GM12872 (cell line): ENCODE measurements at regions not wholly inside any gene's neighbourhood (a gene's known extent, or its start where the extent isn't known, plus 50 kb on each side); places are given as distances from the start of the nearest gene placed in this dataset.

Experiments
- CTCF ChIP-seq: IDR thresholded peaks from 3 replicates; pipeline ENCODE4 v1.5.1; 2011; ENCODE audit warnings: low read depth, mild to moderate bottlenecking, low read length, moderate library complexity; ENCODE audit not compliant: insufficient read depth

DNA sequence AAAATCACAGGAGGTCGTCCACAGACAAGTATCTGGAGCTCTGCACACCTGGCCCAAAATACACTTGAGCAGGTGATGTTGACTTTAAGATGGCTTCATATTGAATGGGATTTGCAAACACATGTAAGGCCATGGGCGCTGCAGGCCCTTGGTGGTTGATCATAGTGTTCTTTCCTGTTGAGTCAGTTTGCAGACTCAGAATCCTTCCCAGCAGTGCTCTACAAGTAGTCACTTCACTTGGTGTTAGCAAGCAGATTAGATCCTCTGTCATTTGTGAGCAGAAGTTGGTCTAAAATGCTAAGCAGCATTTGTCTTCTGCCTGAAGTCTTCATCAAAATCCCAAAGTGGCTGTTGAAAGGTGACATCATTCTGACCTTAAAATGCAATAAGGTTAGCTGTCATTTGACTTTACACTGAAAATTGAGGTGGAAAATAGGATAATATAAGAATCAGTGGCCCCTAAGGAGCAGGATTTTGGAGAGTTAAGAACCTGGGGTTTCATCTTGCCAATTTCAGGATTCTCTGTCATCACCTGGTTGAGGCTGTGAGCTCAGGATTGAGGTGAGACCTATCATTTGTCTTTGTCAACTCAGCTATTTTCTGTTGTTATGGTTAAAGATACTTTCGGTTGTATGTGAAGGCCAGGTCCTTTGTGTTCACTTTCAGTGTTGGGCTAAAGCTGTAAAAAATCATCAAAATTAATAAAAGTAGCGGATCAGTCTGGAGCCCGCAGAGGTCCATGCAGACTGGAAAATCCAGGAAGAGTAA, 114.5 kb downstream of the LRRC70 start:
- no peak for TF ChIP-seq CTCF

DNA sequence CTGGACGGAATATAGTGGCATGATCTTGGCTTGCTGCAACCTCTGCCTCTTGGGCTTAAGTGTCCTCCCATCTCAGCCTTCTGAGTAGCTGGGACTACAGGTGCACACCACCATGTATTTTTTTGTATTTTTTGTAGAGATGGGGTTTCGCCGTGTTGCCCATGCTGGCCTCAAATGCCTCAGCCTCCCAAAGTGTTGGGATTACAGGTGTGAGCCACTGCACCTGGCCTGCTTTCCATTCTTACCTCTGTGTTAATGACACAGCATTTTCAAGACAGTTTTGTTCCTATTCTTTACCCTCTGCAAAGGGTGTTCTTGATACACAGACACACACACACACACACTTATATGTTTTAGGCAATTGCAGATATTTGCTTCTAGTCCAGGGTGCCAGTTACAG, 113.3 kb downstream of the LRRC70 start:
- no peak for TF ChIP-seq CTCF

GRCh38 chr5:62690421-62690820, 111.8 kb downstream of the LRRC70 start:
- no peak for TF ChIP-seq CTCF

DNA sequence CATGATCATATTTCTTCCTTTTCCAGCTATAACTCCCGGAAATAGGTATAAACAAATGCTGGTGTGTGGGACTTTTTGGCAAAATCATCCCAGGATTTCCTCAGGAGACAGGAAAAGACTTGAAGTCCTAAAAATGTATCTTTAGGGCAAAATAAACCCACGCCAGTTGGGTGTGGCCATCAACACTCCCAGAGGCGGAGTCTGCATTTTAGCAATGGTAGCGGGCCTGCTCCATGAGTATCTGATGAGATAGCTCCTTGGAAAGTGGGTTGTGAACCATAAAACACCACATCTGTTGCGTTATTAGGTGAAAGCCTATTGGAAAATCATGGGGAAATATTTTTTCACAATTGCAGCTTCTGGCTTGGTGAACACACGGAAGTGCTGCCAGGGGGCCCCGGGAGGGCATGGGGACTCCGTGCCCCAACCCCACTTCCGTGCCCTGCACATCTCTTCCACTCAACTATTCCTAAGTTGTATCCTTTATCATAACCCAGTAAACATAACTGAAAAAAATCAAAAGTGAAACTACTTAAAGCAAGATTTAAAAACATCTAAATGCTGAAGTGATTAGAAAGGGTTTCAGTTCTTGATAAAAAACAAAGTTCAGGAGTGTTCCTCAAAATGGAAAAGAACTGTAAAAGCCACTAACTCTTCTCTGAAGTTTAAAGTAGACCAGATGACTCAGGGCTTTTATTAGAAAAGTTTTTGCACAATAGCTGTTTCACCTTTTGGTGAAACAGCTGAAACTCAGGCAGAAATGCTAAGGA, 111.2 kb downstream of the LRRC70 start:
- no peak for TF ChIP-seq CTCF

- no peak for TF ChIP-seq CTCF
Observed at GRCh38 chr5:62686692-62687091, 108.1 kb downstream of the LRRC70 start.

GRCh38 chr5:62685221-62685620, 106.6 kb downstream of the LRRC70 start:
- TF ChIP-seq CTCF, result no peak

DNA sequence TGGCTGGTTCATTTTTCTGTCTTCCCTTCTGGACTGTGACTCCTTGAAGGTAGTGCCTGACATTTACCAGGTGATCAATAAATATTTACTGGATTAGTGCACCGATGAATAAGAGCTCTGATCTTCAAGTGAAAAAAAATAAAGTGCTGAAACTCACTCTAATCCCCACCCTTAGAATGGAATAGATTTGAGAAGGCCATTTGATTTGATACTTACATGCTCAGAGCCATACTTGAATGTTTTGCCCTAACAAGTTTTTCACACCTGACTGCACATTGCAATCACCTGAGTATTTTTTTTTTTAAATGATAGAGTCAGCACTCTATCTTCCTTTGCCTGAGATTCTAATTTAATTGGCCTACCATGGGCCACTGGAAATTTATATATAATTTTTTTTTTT, 105.7 kb downstream of the LRRC70 start:
- no peak for TF ChIP-seq CTCF
